Right lung (tissue), 2 donors: ENCODE measurements at regions not wholly inside any gene's neighbourhood (a gene's known extent, or its start where the extent isn't known, plus 50 kb on each side); places are given as distances from the start of the nearest gene placed in this dataset.

Experiments
- DNase-seq, 2 donors: peaks; one replicate each; pipeline ENCODE4 v3.0.0-alpha.2; 2013

- DNase-seq = no peak
These were observed 262.8 kb upstream of the UBE2E2 start for GRCh38 chr3:22940285-22940684.

GRCh38 chr3:22942981-22943380 is 260.1 kb upstream of the UBE2E2 start:
- peak in 1 of 2 donors; percentile 60 for DNase-seq

- DNase-seq = no peak
These were observed 255.3 kb upstream of the UBE2E2 start for GRCh38 chr3:22947851-22948250.

- no peak for DNase-seq
These were observed 251.2 kb upstream of the UBE2E2 start for GRCh38 chr3:22951910-22952309.

GRCh38 chr3:22952860-22953259 is 250.3 kb upstream of the UBE2E2 start:
- DNase-seq = no peak

- DNase-seq = no peak
These were observed 243.5 kb upstream of the UBE2E2 start for GRCh38 chr3:22959593-22959992.

GRCh38 chr3:22960105-22960984 is 242.8 kb upstream of the UBE2E2 start:
- peak; percentile 62 to 72 for DNase-seq

GRCh38 chr3:22962244-22962643 is 240.9 kb upstream of the UBE2E2 start:
- DNase-seq = no peak

GRCh38 chr3:22966349-22966748 is 236.8 kb upstream of the UBE2E2 start:
- DNase-seq = no peak

- no peak for DNase-seq
These were observed 233.9 kb upstream of the UBE2E2 start for GRCh38 chr3:22969276-22969675.

- no peak for DNase-seq
These were observed 231.6 kb upstream of the UBE2E2 start for GRCh38 chr3:22971497-22971896.

GRCh38 chr3:22977042-22977441 is 226.1 kb upstream of the UBE2E2 start:
- DNase-seq = no peak

- no peak for DNase-seq
These were observed 225.4 kb upstream of the UBE2E2 start for GRCh38 chr3:22977650-22978289.

- DNase-seq = no peak
These were observed 223.5 kb upstream of the UBE2E2 start for GRCh38 chr3:22979581-22979980.

- DNase-seq = no peak
These were observed 222.8 kb upstream of the UBE2E2 start for GRCh38 chr3:22980346-22980745.

- no peak for DNase-seq
These were observed 222.0 kb upstream of the UBE2E2 start for GRCh38 chr3:22981166-22981565.

GRCh38 chr3:22981861-22982260 is 221.3 kb upstream of the UBE2E2 start:
- DNase-seq = no peak

GRCh38 chr3:22982981-22983587 is 220.0 kb upstream of the UBE2E2 start:
- no peak for DNase-seq

- no peak for DNase-seq
These were observed 216.2 kb upstream of the UBE2E2 start for GRCh38 chr3:22986958-22987357.

GRCh38 chr3:22988566-22988965 is 214.6 kb upstream of the UBE2E2 start:
- no peak for DNase-seq

GRCh38 chr3:22989716-22990115 is 213.4 kb upstream of the UBE2E2 start:
- no peak for DNase-seq

- DNase-seq = no peak
These were observed 212.6 kb upstream of the UBE2E2 start for GRCh38 chr3:22990291-22991200.
